GM11168 (cell line): ENCODE measurements at regions not wholly inside any gene's neighbourhood (a gene's known extent, or its start where the extent isn't known, plus 50 kb on each side); places are given as distances from the start of the nearest gene placed in this dataset.

Experiments
- in situ Hi-C: fragments of 300-500 bp; cut with MboI; formaldehyde crosslinking; loops from one replicate; pipeline ENCODE4 v1.12.0; 2022; ENCODE audit warnings: low sequenced_read_pairs; ENCODE audit not compliant: unreplicated experiment

DNA sequence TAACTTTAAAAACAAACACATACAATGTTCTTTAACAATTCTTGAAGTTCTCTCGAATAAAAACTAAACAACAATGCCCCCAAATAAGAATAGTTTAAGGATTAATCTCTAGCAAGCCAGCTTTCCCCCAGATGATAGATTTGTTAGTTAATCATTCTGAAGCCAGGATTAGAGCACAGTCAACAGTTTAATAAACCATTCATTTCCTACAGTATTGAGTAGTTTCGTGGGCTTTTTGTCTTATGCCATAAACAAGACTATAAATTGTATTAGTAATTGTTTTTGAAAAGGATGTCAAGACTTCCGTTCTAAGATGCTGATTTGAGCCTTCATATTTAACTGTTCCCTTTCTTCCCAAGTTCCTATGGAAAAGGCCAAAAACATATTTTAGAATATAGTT, 136.6 kb downstream of the PIK3R1 start:
- in situ Hi-C loops: no loop called here

- in situ Hi-C loops: no loop called here
Observed at GRCh38 chr5:68353605-68354004, 138.0 kb downstream of the PIK3R1 start.

GRCh38 chr5:68354315-68354714, 138.8 kb downstream of the PIK3R1 start:
- in situ Hi-C loops: no loop called here

- in situ Hi-C loops: no loop called here
Observed at GRCh38 chr5:68356216-68356615, 140.7 kb downstream of the PIK3R1 start.

GRCh38 chr5:68356623-68357022, 141.1 kb downstream of the PIK3R1 start:
- in situ Hi-C loops: no loop called here

DNA sequence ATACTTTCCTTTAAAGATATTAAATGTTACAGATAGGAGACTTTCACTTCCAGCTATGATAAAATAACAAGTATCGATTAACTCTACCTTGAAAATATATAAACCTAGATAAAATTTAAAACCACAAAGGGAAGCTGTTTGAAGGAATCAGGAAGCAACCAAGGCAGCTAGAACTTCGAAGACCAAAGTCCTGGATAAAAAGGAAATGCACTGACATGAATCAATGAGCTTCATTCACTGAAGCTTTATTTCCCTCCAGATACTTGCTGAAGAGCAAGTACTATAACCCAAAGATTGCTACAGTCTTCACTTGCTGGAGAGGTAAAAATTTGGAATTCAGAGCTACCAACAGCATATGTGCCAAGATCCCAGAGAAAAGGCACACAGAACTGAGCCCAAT, 144.1 kb downstream of the PIK3R1 start:
- in situ Hi-C loops: no loop called here

GRCh38 chr5:68362331-68362730, 146.8 kb downstream of the PIK3R1 start:
- in situ Hi-C loops: no loop called here

GRCh38 chr5:68365889-68366288, 150.3 kb downstream of the PIK3R1 start:
- in situ Hi-C loops: no loop called here

DNA sequence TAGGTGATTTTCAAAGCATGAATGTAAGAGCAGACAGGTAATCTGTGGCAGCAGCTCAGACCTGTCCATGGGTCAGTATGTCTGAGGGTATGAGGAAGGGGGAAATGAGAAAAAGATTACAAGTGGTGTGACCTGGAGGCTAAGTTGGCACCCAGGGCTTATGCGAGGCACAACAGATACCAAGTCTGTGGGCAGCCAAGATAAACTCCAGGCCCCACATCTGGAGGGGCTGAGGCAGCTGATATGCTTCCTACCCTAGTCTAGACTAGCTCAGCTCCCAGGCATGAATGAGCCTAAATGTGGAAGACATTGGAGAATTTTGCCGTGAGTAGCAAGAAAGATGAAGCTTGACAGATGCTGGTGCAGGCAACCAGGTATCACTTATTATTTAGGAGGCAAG, 151.7 kb downstream of the PIK3R1 start:
- in situ Hi-C loops: no loop called here

- in situ Hi-C loops: no loop called here
Observed at GRCh38 chr5:68367717-68368116, 152.2 kb downstream of the PIK3R1 start.

DNA sequence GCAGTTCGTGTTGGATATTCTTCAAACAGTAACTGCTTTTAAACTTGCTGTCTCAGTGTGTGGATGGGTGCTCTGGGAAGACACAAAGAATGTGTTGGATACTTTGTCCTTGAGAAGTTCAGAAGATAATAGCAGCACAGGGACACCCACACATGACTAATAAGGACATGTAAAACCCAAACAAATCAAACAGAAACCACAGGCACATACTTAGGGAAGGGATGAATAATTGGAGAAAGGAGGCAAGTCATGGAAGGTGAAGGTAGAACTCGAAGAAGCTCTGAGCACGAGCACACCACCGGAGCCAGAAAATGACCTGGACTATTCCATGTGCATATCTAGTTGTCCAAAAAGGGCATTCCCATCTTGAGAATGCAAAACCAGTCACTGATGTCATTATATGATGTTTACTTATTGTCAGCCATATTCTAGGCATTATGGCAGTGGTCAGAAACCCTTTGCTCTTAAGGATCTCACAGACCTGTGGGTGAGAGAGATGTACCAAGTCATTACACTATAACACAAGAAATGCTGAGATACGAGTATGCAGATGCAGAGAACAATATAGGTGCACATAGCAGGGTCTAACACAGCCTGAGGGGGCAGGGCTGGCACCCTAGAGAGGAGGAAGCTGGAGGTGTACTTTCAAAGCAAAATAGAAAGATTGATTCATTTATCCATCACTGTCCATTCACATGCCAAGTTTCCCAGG, 152.9 kb downstream of the PIK3R1 start:
- in situ Hi-C loops: no loop called here

DNA sequence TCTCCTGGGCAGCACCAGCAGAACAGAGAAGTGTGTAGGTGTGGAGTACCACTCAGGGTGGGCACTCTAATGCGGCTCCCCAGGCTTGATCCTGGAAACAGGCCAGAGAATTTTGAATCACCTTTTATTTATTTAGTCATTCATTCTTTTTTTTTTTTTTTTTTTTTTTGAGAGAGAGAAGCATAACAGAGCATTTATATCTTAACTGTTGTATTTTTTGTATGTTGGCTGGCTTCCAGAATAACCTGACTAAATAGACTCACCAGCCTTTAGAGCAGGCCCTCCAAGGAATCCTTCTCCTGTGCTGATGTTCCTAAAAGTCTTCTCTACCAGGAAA, 153.4 kb downstream of the PIK3R1 start:
- in situ Hi-C loops: no loop called here

- in situ Hi-C loops: no loop called here
Observed at GRCh38 chr5:68369457-68370125, 154.0 kb downstream of the PIK3R1 start.

DNA sequence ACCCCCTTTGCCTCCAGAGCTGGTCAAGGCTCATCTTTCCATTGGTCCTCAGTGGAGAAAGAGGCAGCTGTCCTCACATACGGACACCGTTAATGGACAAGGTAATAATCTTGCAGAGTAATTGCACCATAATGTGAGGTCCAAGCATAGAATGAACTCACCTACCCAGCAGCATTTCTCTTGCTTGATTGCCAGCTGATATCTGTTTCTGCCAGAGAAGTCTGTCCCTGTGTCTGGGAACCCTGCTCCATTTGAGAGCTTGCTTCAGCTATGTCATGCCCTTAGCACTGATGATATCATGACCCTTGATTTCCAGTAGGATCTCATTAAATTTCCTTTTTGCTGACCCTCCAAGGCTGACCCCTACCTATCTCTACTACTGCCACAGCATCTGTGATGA, 154.6 kb downstream of the PIK3R1 start:
- in situ Hi-C loops: no loop called here

GRCh38 chr5:68371607-68372006, 156.1 kb downstream of the PIK3R1 start:
- in situ Hi-C loops: no loop called here

- in situ Hi-C loops: no loop called here
Observed at GRCh38 chr5:68372161-68372560, 156.6 kb downstream of the PIK3R1 start.

GRCh38 chr5:68373050-68373449, 157.5 kb downstream of the PIK3R1 start:
- in situ Hi-C loops: no loop called here

DNA sequence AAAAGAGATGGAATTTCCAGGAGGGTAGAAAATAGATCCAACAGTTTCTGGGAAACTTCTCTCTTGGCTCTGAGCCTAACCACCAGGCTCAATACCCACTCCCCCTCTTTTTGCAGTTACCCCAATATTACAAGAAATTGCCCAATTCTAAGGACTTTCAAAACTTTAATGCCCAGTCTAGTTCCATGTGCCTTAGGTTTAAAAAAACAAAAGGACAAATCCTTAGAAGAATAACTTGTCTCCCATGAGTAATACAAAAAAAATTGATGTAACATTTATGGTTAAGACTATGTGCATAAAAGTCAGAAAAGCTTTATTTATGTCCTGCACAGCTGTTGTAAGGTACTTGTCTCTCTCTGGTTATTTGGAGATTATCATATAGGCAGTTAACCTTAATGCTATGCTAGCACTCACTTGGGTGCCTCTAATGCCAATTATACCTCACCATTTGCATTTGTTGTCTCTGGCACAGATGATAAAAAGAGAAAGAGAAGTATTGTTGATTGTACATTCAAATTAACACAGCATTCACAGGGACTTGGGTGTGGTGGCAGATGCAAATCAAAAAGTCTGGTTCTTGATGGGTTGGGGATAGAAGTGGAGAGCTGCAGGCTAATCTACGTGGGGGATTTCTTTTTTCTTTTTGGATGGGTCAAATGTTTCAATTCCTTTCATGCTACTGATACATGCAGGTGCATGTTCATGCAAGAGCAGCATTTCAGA, 159.4 kb downstream of the PIK3R1 start:
- in situ Hi-C loops: no loop called here

DNA sequence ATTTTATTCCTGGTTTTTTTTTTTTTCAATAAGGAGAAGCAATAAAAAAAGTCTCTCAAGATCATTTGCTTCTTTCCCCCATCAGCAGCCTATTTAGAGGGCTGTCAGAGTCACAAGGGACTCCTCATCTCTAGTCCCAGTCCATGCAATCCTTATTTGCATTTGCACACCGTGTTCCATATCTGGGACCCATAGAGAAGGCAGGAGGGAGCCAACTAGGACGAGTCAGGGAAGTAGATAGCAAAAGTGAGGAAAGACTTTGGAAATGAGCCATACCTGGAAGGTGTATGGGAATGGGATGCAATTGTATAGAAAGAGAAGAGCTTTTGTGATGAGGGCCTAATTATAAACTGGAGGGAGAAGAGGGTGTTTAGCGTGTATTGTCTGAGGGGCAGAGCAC, 160.0 kb downstream of the PIK3R1 start:
- in situ Hi-C loops: no loop called here

GRCh38 chr5:68376935-68377334, 161.4 kb downstream of the PIK3R1 start:
- in situ Hi-C loops: no loop called here

- in situ Hi-C loops: no loop called here
Observed at GRCh38 chr5:68377733-68378132, 162.2 kb downstream of the PIK3R1 start.
